Gastrocnemius medialis (tissue), 4 donors: ENCODE measurements at regions not wholly inside any gene's neighbourhood (a gene's known extent, or its start where the extent isn't known, plus 50 kb on each side); places are given as distances from the start of the nearest gene placed in this dataset.

Experiments used
- ATAC-seq, 2 donors: fragments of 150-250 bp; one replicate each; pipeline ENCODE4 v1.9.1; 2016
- DNase-seq, 2 donors: peaks; one replicate each; pipeline ENCODE4 v3.0.0-alpha.2; 2019
- H3K27ac ChIP-seq, 4 donors: fragments of 200-600 bp; sonication (generic); 1 replicate in 1 of 4; 2 replicates in 3 of 4; pipeline ENCODE4 v1.5.1; 2016 to 2018; ENCODE audit warnings: mild to moderate bottlenecking in 2 of 4, moderate library complexity in 1 of 4
- H3K27me3 ChIP-seq, 3 donors: fragments of 200-600 bp; sonication (generic) in 2 of 3; 1 replicate in 1 of 3; 2 replicates in 2 of 3; pipeline versions ENCODE4 v1.5.1 to v1.6.0; 2016 to 2019; ENCODE audit warnings: mild to moderate bottlenecking in 1 of 3, moderate library complexity in 1 of 3
- H3K36me3 ChIP-seq, 2 donors: fragments of 200-600 bp; sonication (generic) in 1 of 2; one replicate each; pipeline ENCODE4 v1.5.1; 2017 to 2018
- H3K4me1 ChIP-seq, 2 donors: fragments of 200-600 bp; sonication (generic) in 1 of 2; one replicate each; pipeline ENCODE4 v1.5.1; 2016 to 2017; ENCODE audit warnings: mild to moderate bottlenecking in 2 of 2
- H3K4me3 ChIP-seq, 4 donors: fragments of 200-600 bp; sonication (generic) in 3 of 4; 1 replicate in 1 of 4; 2 replicates in 3 of 4; pipeline ENCODE4 v1.5.1; 2016 to 2019; ENCODE audit warnings: mild to moderate bottlenecking in 2 of 4
- H3K9me3 ChIP-seq, 3 donors: fragments of 200-600 bp; sonication (generic) in 2 of 3; 1 replicate in 1 of 3; 2 replicates in 2 of 3; pipeline ENCODE4 v1.5.1; 2016 to 2019
- CTCF ChIP-seq, 5 experiments: fragments of 450-650 bp in 3 of 5; fragments of 200-600 bp in 2 of 5; sonication (generic) in 2 of 5; IDR thresholded peaks in 4 of 5; conservative IDR thresholded peaks in 1 of 5; 1 replicate in 4 of 5; 2 replicates in 1 of 5; pipeline ENCODE4 v1.5.1; 2016 to 2019; ENCODE audit warnings: antibody characterized with exemption in 5 of 5, mild to moderate bottlenecking in 3 of 5, moderate library complexity in 3 of 5
- POLR2A ChIP-seq, 2 donors: fragments of 450-650 bp; IDR thresholded peaks; one replicate each; pipeline ENCODE4 v1.6.1; 2017; ENCODE audit warnings: antibody characterized with exemption in 2 of 2, mild to moderate bottlenecking in 2 of 2, moderate library complexity in 2 of 2
- in situ Hi-C, 4 donors: fragments of 200-750 bp; cut with MboI; loops; one replicate each; pipeline versions ENCODE4 v1.15.0 to v1.8.0; 2017; ENCODE audit warnings: low sequenced_read_pairs in 4 of 4
- intact Hi-C: fragments of 100-400 bp; cut with DNase I; formaldehyde crosslinking; loops from one replicate; pipeline ENCODE4 v1.15.1; 2023; ENCODE audit warnings: low total_unique reads

- TF ChIP-seq POLR2A (IDR thresholded peaks at IDR 0.05) (no peak), CTCF (IDR thresholded peaks at IDR 0.05 in 4 of 5, conservative IDR thresholded peaks at IDR 0.05 in 1 of 5) (no peak)
- H3K27me3 ChIP-seq, result no peaks in the 10 kb centered on the region
- H3K27ac ChIP-seq, result no peak overlapping the region
- H3K36me3 ChIP-seq, result no peaks in the 10 kb centered on the region
- no peaks in the 10 kb centered on the region for H3K4me1 ChIP-seq
- ATAC-seq, result no peak
- intact Hi-C loops, result no loop called here
- no peak for DNase-seq
- H3K9me3 ChIP-seq, result no peaks in the 10 kb centered on the region
- H3K4me3 ChIP-seq, result no peak overlapping the region
- in situ Hi-C loops, result no loop called here
Measured at GRCh38 chr3:181402347-181402746, 309.4 kb upstream of the SOX2 start.

GRCh38 chr3:181384970-181385369 is 326.8 kb upstream of the SOX2 start:
- no peak for DNase-seq
- no peaks in the 10 kb centered on the region for H3K36me3 ChIP-seq
- H3K4me3 ChIP-seq, result no peak overlapping the region
- H3K4me1 ChIP-seq, result no peaks in the 10 kb centered on the region
- no peak for TF ChIP-seq POLR2A (IDR thresholded peaks at IDR 0.05)
- TF ChIP-seq CTCF (IDR thresholded peaks at IDR 0.05 in 4 of 5, conservative IDR thresholded peaks at IDR 0.05 in 1 of 5), result no peak
- no peak for ATAC-seq
- intact Hi-C loops (no loop called here), in situ Hi-C loops (no loop called here)
- no peaks in the 10 kb centered on the region for H3K9me3 ChIP-seq
- H3K27me3 ChIP-seq, result no peaks in the 10 kb centered on the region
- no peak overlapping the region for H3K27ac ChIP-seq

- TF ChIP-seq POLR2A (IDR thresholded peaks at IDR 0.05), result no peak
- TF ChIP-seq CTCF (IDR thresholded peaks at IDR 0.05 in 4 of 5, conservative IDR thresholded peaks at IDR 0.05 in 1 of 5), result no peak
- DNase-seq, result no peak
- in situ Hi-C loops (no loop called here), intact Hi-C loops (no loop called here)
- Histone ChIP-seq H3K4me3 (no peak overlapping the region), H3K4me1 (no peaks in the 10 kb centered on the region), H3K27ac (no peak overlapping the region), H3K36me3 (no peaks in the 10 kb centered on the region), H3K27me3 (no peaks in the 10 kb centered on the region), H3K9me3 (no peaks in the 10 kb centered on the region)
- no peak for ATAC-seq
Measured at GRCh38 chr3:181383760-181384159, 328.0 kb upstream of the SOX2 start.

GRCh38 chr3:181383201-181383600 is 328.5 kb upstream of the SOX2 start:
- in situ Hi-C loops (no loop called here), intact Hi-C loops (no loop called here)
- Histone ChIP-seq H3K27me3 (no peaks in the 10 kb centered on the region), H3K36me3 (no peaks in the 10 kb centered on the region), H3K4me3 (no peak overlapping the region), H3K27ac (no peak overlapping the region), H3K9me3 (no peaks in the 10 kb centered on the region), H3K4me1 (no peaks in the 10 kb centered on the region)
- no peak for DNase-seq
- no peak for ATAC-seq
- TF ChIP-seq CTCF (IDR thresholded peaks at IDR 0.05 in 4 of 5, conservative IDR thresholded peaks at IDR 0.05 in 1 of 5) (no peak), POLR2A (IDR thresholded peaks at IDR 0.05) (no peak)

- no peaks in the 10 kb centered on the region for H3K27me3 ChIP-seq
- no peak overlapping the region for H3K27ac ChIP-seq
- TF ChIP-seq POLR2A (IDR thresholded peaks at IDR 0.05) (no peak), CTCF (IDR thresholded peaks at IDR 0.05 in 4 of 5, conservative IDR thresholded peaks at IDR 0.05 in 1 of 5) (no peak)
- no peaks in the 10 kb centered on the region for H3K4me1 ChIP-seq
- H3K4me3 ChIP-seq, result no peak overlapping the region
- intact Hi-C loops (no loop called here), in situ Hi-C loops (no loop called here)
- no peak for DNase-seq
- no peaks in the 10 kb centered on the region for H3K9me3 ChIP-seq
- ATAC-seq, result no peak
- no peaks in the 10 kb centered on the region for H3K36me3 ChIP-seq
Measured at GRCh38 chr3:181382656-181383055, 329.1 kb upstream of the SOX2 start.
